ENCODE measurements at regions not wholly inside any gene's neighbourhood (a gene's known extent, or its start where the extent isn't known, plus 50 kb on each side); places are given as distances from the start of the nearest gene placed in this dataset.

DNA sequence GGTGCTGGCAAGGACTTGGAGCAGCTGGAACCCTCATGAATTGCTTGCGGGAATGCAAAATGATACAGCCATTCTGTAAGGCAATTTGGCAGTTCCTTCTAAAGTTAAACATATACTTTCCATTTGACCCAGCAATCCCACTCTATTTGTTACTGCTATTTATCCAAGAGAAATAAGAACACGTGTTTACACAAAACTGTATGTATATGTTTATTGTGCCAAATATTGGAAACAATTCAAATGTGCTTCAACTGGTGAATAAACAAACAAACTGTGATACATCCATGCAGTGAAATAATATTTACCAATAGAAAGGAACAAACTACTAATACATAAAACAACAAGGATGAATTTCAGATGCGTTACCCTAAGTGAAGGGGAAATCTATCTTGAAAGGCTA, 60.0 kb upstream of the NTRK3 start:
- Mint-ChIP-seq H3K27ac (no peak overlapping the region), H3K27me3 (ENCODE audit: low read depth) (peaks cover 8% of the 10 kb centered on the region), H3K4me3 (no peak overlapping the region), H3K9me3 (peaks cover 27% of the 10 kb centered on the region), H3K36me3 (peaks cover 6% of the 10 kb centered on the region), H3K4me1 (peaks cover 3% of the 10 kb centered on the region; the same call in 1 of the 2 replicates)
- ATAC-seq, result no peak
- no peak for DNase-seq (ENCODE audit: low spot score)
- ChIA-PET POLR2A (no interaction called here), CTCF (no interaction called here)
- TF ChIP-seq TEAD4 (CRISPR knock-in tag; IDR thresholded peaks at IDR 0.05) (no peak), OVOL2 (CRISPR knock-in tag; IDR thresholded peaks at IDR 0.05; ENCODE audit: borderline replicate concordance) (no peak), TCF7 (CRISPR knock-in tag; IDR thresholded peaks at IDR 0.05; ENCODE audit: low read depth) (no peak)
- TF ChIP-seq, protein P1, sequence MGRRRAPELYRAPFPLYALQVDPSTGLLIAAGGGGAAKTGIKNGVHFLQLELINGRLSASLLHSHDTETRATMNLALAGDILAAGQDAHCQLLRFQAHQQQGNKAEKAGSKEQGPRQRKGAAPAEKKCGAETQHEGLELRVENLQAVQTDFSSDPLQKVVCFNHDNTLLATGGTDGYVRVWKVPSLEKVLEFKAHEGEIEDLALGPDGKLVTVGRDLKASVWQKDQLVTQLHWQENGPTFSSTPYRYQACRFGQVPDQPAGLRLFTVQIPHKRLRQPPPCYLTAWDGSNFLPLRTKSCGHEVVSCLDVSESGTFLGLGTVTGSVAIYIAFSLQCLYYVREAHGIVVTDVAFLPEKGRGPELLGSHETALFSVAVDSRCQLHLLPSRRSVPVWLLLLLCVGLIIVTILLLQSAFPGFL (CRISPR knock-in tag; IDR thresholded peaks at IDR 0.05; ENCODE audit: borderline replicate concordance), result no peak

DNA sequence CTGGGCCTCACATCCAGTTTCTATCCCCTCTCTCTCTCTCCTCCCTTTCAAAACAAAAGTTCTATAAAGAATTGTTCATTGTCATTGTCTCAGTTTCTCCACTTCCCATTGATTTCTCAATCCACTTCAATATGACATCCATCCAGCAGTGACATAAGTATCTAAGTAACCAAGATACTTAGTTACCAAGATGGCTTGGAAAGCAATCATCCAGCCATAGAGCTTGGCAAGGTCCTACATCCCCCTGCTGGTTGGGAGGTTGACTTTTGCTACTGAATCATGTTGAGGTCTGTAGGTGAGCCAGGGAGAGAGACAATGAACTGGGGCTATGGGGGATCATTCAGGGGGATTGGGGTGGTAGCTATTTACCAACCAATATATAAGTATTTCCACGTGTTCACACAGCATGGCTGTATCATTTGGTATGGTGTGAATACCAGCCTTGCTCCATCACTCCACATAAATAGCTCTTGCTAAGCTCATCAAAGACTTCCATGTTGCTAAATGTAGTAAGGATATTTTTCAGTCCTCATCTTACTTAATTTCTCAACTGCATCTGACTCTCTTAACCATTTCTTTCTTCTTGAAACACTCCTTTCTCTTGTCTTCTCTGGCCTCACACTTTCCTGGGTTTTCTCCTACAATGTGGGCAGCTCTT, 58.8 kb upstream of the NTRK3 start:
- peaks cover 27% of the 10 kb centered on the region for H3K9me3 Mint-ChIP-seq
- no peak for ATAC-seq
- H3K27me3 Mint-ChIP-seq (ENCODE audit: low read depth), result peaks cover 8% of the 10 kb centered on the region

DNA sequence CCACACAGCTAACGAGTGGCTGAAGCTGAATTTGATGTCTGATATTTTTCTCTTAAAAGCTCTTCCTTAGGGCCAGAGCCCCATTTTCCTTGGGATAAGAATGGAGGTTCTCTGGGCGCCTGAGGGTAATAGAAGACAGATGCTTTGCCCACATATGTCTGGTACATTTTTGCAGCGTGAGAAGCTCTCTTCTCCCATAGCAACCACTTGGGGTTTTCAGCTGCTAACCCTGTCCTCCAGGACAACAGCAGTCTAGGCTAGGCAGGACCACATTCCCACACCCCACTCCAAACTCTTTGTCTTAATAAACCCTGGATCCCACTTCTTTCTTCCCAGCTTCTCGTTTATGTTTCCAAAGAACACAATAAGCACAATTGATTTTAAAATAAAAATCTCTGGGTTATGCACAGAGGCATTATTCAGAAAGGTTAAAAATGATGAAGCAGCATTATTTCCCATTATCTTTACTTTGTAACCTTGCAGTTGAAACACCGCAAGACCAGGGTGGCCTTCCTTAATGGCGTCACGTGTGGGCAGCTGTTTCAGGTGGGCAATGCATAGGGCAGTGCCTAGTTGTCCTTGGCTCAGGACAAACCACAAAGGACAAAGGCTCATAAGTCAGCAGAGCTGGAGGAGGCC, 56.5 kb upstream of the NTRK3 start:
- CTCF ChIA-PET, result no interaction called here
- Mint-ChIP-seq H3K36me3 (peaks cover 6% of the 10 kb centered on the region), H3K27me3 (ENCODE audit: low read depth) (peaks cover 8% of the 10 kb centered on the region), H3K4me1 (no peaks in the 10 kb centered on the region), H3K27ac (no peak overlapping the region), H3K4me3 (no peak overlapping the region), H3K9me3 (peaks cover 27% of the 10 kb centered on the region)
- no peak for DNase-seq (ENCODE audit: low spot score)
- no peak for ATAC-seq
- POLR2A ChIA-PET, result no interaction called here
- TF ChIP-seq, protein P2, sequence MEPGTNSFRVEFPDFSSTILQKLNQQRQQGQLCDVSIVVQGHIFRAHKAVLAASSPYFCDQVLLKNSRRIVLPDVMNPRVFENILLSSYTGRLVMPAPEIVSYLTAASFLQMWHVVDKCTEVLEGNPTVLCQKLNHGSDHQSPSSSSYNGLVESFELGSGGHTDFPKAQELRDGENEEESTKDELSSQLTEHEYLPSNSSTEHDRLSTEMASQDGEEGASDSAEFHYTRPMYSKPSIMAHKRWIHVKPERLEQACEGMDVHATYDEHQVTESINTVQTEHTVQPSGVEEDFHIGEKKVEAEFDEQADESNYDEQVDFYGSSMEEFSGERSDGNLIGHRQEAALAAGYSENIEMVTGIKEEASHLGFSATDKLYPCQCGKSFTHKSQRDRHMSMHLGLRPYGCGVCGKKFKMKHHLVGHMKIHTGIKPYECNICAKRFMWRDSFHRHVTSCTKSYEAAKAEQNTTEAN (CRISPR knock-in tag; IDR thresholded peaks at IDR 0.05), result no peak
- TF ChIP-seq PRRX2 (CRISPR knock-in tag; IDR thresholded peaks at IDR 0.05), result no peak
- TF ChIP-seq EMX1 (CRISPR knock-in tag; IDR thresholded peaks at IDR 0.05), result no peak
- TF ChIP-seq, protein P3, sequence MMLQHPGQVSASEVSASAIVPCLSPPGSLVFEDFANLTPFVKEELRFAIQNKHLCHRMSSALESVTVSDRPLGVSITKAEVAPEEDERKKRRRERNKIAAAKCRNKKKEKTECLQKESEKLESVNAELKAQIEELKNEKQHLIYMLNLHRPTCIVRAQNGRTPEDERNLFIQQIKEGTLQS (CRISPR knock-in tag; conservative IDR thresholded peaks at IDR 0.05), result no peak
- no peak for TF ChIP-seq NFATC4 (CRISPR knock-in tag; IDR thresholded peaks at IDR 0.05)
- TF ChIP-seq, protein P4, sequence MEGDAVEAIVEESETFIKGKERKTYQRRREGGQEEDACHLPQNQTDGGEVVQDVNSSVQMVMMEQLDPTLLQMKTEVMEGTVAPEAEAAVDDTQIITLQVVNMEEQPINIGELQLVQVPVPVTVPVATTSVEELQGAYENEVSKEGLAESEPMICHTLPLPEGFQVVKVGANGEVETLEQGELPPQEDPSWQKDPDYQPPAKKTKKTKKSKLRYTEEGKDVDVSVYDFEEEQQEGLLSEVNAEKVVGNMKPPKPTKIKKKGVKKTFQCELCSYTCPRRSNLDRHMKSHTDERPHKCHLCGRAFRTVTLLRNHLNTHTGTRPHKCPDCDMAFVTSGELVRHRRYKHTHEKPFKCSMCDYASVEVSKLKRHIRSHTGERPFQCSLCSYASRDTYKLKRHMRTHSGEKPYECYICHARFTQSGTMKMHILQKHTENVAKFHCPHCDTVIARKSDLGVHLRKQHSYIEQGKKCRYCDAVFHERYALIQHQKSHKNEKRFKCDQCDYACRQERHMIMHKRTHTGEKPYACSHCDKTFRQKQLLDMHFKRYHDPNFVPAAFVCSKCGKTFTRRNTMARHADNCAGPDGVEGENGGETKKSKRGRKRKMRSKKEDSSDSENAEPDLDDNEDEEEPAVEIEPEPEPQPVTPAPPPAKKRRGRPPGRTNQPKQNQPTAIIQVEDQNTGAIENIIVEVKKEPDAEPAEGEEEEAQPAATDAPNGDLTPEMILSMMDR (IDR thresholded peaks at IDR 0.05), result no peak
- TF ChIP-seq ZBTB21 (CRISPR knock-in tag; IDR thresholded peaks at IDR 0.05; ENCODE audit: borderline replicate concordance), result no peak
- TF ChIP-seq, protein P5, sequence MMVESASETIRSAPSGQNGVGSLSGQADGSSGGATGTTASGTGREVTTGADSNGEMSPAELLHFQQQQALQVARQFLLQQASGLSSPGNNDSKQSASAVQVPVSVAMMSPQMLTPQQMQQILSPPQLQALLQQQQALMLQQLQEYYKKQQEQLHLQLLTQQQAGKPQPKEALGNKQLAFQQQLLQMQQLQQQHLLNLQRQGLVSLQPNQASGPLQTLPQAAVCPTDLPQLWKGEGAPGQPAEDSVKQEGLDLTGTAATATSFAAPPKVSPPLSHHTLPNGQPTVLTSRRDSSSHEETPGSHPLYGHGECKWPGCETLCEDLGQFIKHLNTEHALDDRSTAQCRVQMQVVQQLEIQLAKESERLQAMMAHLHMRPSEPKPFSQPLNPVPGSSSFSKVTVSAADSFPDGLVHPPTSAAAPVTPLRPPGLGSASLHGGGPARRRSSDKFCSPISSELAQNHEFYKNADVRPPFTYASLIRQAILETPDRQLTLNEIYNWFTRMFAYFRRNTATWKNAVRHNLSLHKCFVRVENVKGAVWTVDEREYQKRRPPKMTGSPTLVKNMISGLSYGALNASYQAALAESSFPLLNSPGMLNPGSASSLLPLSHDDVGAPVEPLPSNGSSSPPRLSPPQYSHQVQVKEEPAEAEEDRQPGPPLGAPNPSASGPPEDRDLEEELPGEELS (CRISPR knock-in tag; IDR thresholded peaks at IDR 0.05), result no peak

More for the DNA sequence above, 58.8 kb upstream of the NTRK3 start:
- CTCF ChIA-PET, result interaction anchor here (0.8 kb wide), 1 partner anchor 16 kb away, joined by 3 read pairs; no protein-coding TSS in a partner anchor
- POLR2A ChIA-PET, result no interaction called here
- Mint-ChIP-seq H3K4me3 (no peak overlapping the region), H3K27ac (no peak overlapping the region), H3K4me1 (no peaks in the 10 kb centered on the region), H3K36me3 (peaks cover 6% of the 10 kb centered on the region)
- no peak for DNase-seq (ENCODE audit: low spot score)
- TF ChIP-seq, protein P6, sequence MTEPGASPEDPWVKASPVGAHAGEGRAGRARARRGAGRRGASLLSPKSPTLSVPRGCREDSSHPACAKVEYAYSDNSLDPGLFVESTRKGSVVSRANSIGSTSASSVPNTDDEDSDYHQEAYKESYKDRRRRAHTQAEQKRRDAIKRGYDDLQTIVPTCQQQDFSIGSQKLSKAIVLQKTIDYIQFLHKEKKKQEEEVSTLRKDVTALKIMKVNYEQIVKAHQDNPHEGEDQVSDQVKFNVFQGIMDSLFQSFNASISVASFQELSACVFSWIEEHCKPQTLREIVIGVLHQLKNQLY (CRISPR knock-in tag; IDR thresholded peaks at IDR 0.05), result no peak
- TF ChIP-seq, protein P2 (CRISPR knock-in tag; IDR thresholded peaks at IDR 0.05), result no peak
- TF ChIP-seq ATF1 (CRISPR knock-in tag; IDR thresholded peaks at IDR 0.05) (no peak), MXD4 (CRISPR knock-in tag; IDR thresholded peaks at IDR 0.05; ENCODE audit: borderline replicate concordance) (no peak), SMAD3 (CRISPR knock-in tag; IDR thresholded peaks at IDR 0.05; ENCODE audit: borderline replicate concordance) (no peak), IRF2 (CRISPR knock-in tag; IDR thresholded peaks at IDR 0.05; ENCODE audit: borderline replicate concordance, low read depth) (no peak), CREM (CRISPR knock-in tag; IDR thresholded peaks at IDR 0.05) (no peak)

All from WTC11 (cell line).